Neuronal stem cell (in vitro differentiated cells): ENCODE measurements at regions not wholly inside any gene's neighbourhood (a gene's known extent, or its start where the extent isn't known, plus 50 kb on each side); places are given as distances from the start of the nearest gene placed in this dataset.

Experiments
- DNase-seq: peaks from one replicate; pipeline ENCODE4 v3.0.0-alpha.2; 2013; ENCODE audit warnings: low spot score
- H2AFZ ChIP-seq: one replicate; pipeline ENCODE4 v1.6.1; 2013; ENCODE audit warnings: mild to moderate bottlenecking, low read length, inconsistent platforms
- H2AK5ac ChIP-seq: 2 replicates; pipeline ENCODE4 v1.6.1; 2013; ENCODE audit warnings: low read depth, mild to moderate bottlenecking, inconsistent platforms, low read length, moderate library complexity, mixed read lengths
- H2BK120ac ChIP-seq: 2 replicates; pipeline ENCODE4 v1.6.1; 2013; ENCODE audit warnings: low read depth, mild to moderate bottlenecking, inconsistent platforms, low read length, moderate library complexity, mixed read lengths
- H2BK12ac ChIP-seq: one replicate; pipeline ENCODE4 v1.6.1; 2013; ENCODE audit warnings: low read length, inconsistent platforms
- H2BK15ac ChIP-seq: 2 replicates; pipeline ENCODE4 v1.6.1; 2013; ENCODE audit warnings: mild to moderate bottlenecking, low read length, inconsistent platforms, mixed read lengths
- H2BK5ac ChIP-seq: one replicate; pipeline ENCODE4 v1.6.1; 2013; ENCODE audit warnings: inconsistent platforms, mild to moderate bottlenecking, low read length, moderate library complexity
- H3K14ac ChIP-seq: one replicate; pipeline ENCODE4 v1.6.1; 2013; ENCODE audit warnings: low read length, inconsistent platforms
- H3K18ac ChIP-seq: 2 replicates; pipeline ENCODE4 v1.6.1; 2013; ENCODE audit warnings: low read length, inconsistent platforms
- H3K23ac ChIP-seq: 2 replicates; pipeline ENCODE4 v1.6.1; 2013; ENCODE audit warnings: low read depth, mild to moderate bottlenecking, mixed read lengths, low read length, inconsistent platforms; ENCODE audit not compliant: poor library complexity
- H3K27ac ChIP-seq: replicated peaks from 3 replicates; pipeline ENCODE4 v1.5.1; 2013; ENCODE audit warnings: low read length, inconsistent platforms
- H3K27me3 ChIP-seq, 3 experiments: 2 replicates each; pipeline ENCODE4 v1.6.1; 2013; ENCODE audit warnings: low read length in 3 of 3, mild to moderate bottlenecking in 2 of 3, inconsistent platforms in 1 of 3, low read depth in 1 of 3, mixed read lengths in 1 of 3, moderate library complexity in 1 of 3; ENCODE audit not compliant: control insufficient read depth in 3 of 3, insufficient read depth in 3 of 3
- H3K36me3 ChIP-seq, 2 donors: replicated peaks in 1 of 2; 2 replicates each; pipeline ENCODE4 v1.6.1; 2013; ENCODE audit warnings: low read length in 2 of 2; ENCODE audit not compliant: control insufficient read depth in 2 of 2, insufficient read depth in 2 of 2
- H3K4ac ChIP-seq: 2 replicates; pipeline ENCODE4 v1.6.1; 2013; ENCODE audit warnings: inconsistent platforms, mild to moderate bottlenecking, low read length, moderate library complexity
- H3K4me1 ChIP-seq, 2 donors: 1 replicate in 1 of 2; 2 replicates in 1 of 2; pipeline ENCODE4 v1.6.1; 2013; ENCODE audit warnings: low read length in 2 of 2, low read depth in 1 of 2; ENCODE audit not compliant: control insufficient read depth in 2 of 2, insufficient read depth in 1 of 2
- H3K4me2 ChIP-seq: one replicate; pipeline ENCODE4 v1.6.1; 2013; ENCODE audit warnings: mild to moderate bottlenecking, low read length, inconsistent platforms; ENCODE audit not compliant: insufficient read depth, poor library complexity, severe bottlenecking
- H3K4me3 ChIP-seq, 2 donors: 2 replicates each; pipeline ENCODE4 v1.5.1; 2013; ENCODE audit warnings: low read length in 2 of 2, mild to moderate bottlenecking in 2 of 2, inconsistent platforms in 1 of 2, moderate library complexity in 1 of 2
- H3K79me1 ChIP-seq: one replicate; pipeline ENCODE4 v1.6.1; 2013; ENCODE audit warnings: low read depth, mild to moderate bottlenecking, inconsistent platforms, low read length, moderate library complexity
- H3K9ac ChIP-seq: one replicate; pipeline ENCODE4 v1.6.1; 2013; ENCODE audit warnings: mild to moderate bottlenecking, low read depth, low read length, inconsistent platforms; ENCODE audit not compliant: poor library complexity
- H3K9me3 ChIP-seq, 2 donors: replicated peaks in 1 of 2; 2 replicates each; pipeline versions ENCODE3 to v1.6.1; 2013; ENCODE audit warnings: low read length in 2 of 2, mild to moderate bottlenecking in 2 of 2, inconsistent platforms in 1 of 2, low read depth in 1 of 2, mixed read lengths in 1 of 2, moderate library complexity in 1 of 2; ENCODE audit not compliant: control insufficient read depth in 2 of 2, insufficient read depth in 1 of 2
- H4K8ac ChIP-seq: one replicate; pipeline ENCODE4 v1.6.1; 2013; ENCODE audit warnings: low read depth, mild to moderate bottlenecking, inconsistent platforms, low read length, moderate library complexity
- H4K91ac ChIP-seq: one replicate; pipeline ENCODE4 v1.6.1; 2013; ENCODE audit warnings: low read length, low read depth, mild to moderate bottlenecking, inconsistent platforms; ENCODE audit not compliant: poor library complexity
- WGBS, 2 donors: extraction: QIAGEN DNeasy Blood & Tissue Kit; methylation state at CpG; one replicate each; pipeline ENCODE4 v1.1.7; 2013; ENCODE audit warnings: missing lambda C conversion rate in 2 of 2, mixed read lengths in 1 of 2; ENCODE audit not compliant: insufficient read length in 2 of 2, insufficient replicate concordance in 1 of 2; ENCODE audit errors: extremely low coverage in 2 of 2; 5-methylcytosine and 5-hydroxymethylcytosine counted together

DNA sequence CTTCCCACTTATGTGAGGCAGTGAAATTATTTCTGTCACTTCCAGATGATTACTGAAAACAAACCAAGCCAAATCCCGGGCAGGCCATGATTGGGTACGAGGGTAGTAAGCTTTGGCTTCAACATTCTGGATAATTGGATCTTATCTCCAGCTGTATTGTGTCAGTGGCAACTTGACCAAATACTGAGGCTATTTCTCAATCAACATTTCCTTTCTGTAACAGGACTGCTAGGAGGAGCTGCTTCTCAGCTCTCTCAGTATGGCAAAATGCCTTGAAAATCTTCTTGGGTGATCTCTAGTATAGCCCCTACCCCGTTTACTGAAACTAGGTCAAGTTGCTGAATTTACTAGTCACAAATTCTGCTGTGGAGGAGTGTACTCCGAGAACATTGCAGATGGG lies 169.3 kb upstream of the FRMPD4 start:
- Histone ChIP-seq H3K36me3 (no peaks in the 10 kb centered on the region), H3K4me2 (no peak overlapping the region), H2BK12ac (no peak overlapping the region), H2BK15ac (no peak overlapping the region), H3K18ac (no peak overlapping the region), H3K14ac (no peak overlapping the region), H2BK120ac (no peak overlapping the region), H3K23ac (no peak overlapping the region), H3K27me3 (no peaks in the 10 kb centered on the region), H2BK5ac (no peak overlapping the region), H3K27ac (no peak overlapping the region), H3K9ac (no peak overlapping the region), H3K4ac (no peak overlapping the region), H3K4me3 (no peak overlapping the region), H4K91ac (no peak overlapping the region), H4K8ac (no peak overlapping the region), H2AFZ (no peak overlapping the region), H3K79me1 (no peaks in the 10 kb centered on the region), H2AK5ac (no peak overlapping the region), H3K4me1 (no peaks in the 10 kb centered on the region), H3K9me3 (no peaks in the 10 kb centered on the region)
- DNase-seq = no peak
- no CpG with 5 or more reads among the region's 4 CpGs for WGBS, 2 donors

DNA sequence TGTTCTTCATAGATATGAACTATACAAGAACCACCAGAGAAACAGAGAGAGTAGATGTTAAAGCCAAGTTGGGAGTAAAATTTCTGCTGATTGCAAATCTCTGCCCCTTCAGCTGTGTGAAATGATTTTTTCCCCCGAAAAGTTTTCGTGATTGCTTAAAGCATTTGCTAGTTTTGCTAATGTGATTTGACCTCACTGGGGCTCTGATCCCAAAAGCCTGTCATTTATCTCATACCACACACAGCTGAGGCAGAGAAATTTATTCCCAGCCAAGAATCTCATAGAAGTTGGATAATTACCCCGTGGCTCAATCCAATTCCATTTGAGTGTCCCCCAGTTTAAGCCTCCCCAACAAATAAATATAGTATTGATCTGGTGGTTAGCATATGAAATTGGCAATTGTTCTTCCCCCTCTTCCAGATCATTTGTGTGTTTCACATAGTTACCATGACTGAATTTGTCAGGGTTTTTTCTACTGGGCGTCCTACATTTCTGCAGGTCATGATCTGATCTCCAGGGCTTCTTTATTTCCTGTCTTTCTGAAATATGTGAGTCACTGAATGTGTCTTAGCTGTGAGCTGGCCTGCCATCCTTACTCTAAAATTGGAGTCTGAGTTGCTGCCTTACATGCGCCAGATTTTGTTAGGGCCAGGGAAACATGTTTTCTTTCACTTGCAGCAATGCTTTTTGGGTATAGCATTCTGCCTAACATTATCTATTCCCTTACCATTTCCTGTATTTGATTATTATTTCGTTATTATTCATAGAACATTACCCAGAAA lies 167.5 kb upstream of the FRMPD4 start:
- H4K91ac ChIP-seq = no peak overlapping the region
- no peak overlapping the region for H3K23ac ChIP-seq
- no peak overlapping the region for H3K18ac ChIP-seq
- no peaks in the 10 kb centered on the region for H3K27me3 ChIP-seq
- no peak overlapping the region for H2BK5ac ChIP-seq
- no CpG with 5 or more reads among the region's 6 CpGs for WGBS, 2 donors
- no peak overlapping the region for H3K4me2 ChIP-seq
- H3K79me1 ChIP-seq = no peaks in the 10 kb centered on the region
- no peak overlapping the region for H2AFZ ChIP-seq
- no peak overlapping the region for H3K14ac ChIP-seq
- H3K4me1 ChIP-seq = peaks cover 0 to 2% of the 10 kb centered on the region in 2 donors
- H3K9me3 ChIP-seq = no peaks in the 10 kb centered on the region
- no peak overlapping the region for H2BK12ac ChIP-seq
- H3K36me3 ChIP-seq = no peaks in the 10 kb centered on the region
- no peak overlapping the region for H3K27ac ChIP-seq
- H2AK5ac ChIP-seq = no peak overlapping the region
- no peak for DNase-seq
- H3K4me3 ChIP-seq = no peak overlapping the region
- H3K4ac ChIP-seq = no peak overlapping the region
- H4K8ac ChIP-seq = no peak overlapping the region
- H3K9ac ChIP-seq = no peak overlapping the region
- no peak overlapping the region for H2BK120ac ChIP-seq
- no peak overlapping the region for H2BK15ac ChIP-seq

DNA sequence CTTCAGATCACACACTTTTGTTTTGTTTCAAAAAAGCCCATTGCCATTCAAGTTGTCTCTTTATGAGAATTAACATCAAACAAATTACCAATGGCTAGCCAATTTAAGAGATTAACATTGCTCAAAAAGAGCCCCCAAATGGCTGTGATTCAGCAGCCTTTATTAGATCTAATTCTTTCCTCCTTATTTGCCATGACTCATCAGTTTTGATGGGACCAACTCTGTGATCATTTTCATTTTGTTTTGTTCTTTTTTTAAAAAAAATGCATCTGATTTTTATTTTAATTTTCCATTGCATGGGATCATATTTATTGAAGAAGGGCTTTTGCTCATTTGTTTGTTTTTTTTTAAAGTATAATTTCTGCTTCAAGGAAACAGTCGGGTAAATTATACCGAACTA lies 161.6 kb upstream of the FRMPD4 start:
- no peak overlapping the region for H2BK15ac ChIP-seq
- H3K18ac ChIP-seq = no peak overlapping the region
- H3K4me1 ChIP-seq = peaks cover 0 to 2% of the 10 kb centered on the region in 2 donors
- H2AK5ac ChIP-seq = no peak overlapping the region
- no peak overlapping the region for H4K8ac ChIP-seq
- no peaks in the 10 kb centered on the region for H3K27me3 ChIP-seq
- H4K91ac ChIP-seq = no peak overlapping the region
- WGBS, 2 donors = no CpG with 5 or more reads among the region's 2 CpGs
- no peaks in the 10 kb centered on the region for H3K79me1 ChIP-seq
- H3K4me3 ChIP-seq = no peak overlapping the region
- no peak overlapping the region for H3K4ac ChIP-seq
- no peak overlapping the region for H3K23ac ChIP-seq
- H3K27ac ChIP-seq = no peak overlapping the region
- H3K14ac ChIP-seq = no peak overlapping the region
- no peaks in the 10 kb centered on the region for H3K36me3 ChIP-seq
- H2BK5ac ChIP-seq = no peak overlapping the region
- H3K9ac ChIP-seq = no peak overlapping the region
- H2BK120ac ChIP-seq = no peak overlapping the region
- no peak for DNase-seq
- H2AFZ ChIP-seq = no peak overlapping the region
- H3K9me3 ChIP-seq = no peaks in the 10 kb centered on the region
- H3K4me2 ChIP-seq = no peak overlapping the region
- H2BK12ac ChIP-seq = no peak overlapping the region

DNA sequence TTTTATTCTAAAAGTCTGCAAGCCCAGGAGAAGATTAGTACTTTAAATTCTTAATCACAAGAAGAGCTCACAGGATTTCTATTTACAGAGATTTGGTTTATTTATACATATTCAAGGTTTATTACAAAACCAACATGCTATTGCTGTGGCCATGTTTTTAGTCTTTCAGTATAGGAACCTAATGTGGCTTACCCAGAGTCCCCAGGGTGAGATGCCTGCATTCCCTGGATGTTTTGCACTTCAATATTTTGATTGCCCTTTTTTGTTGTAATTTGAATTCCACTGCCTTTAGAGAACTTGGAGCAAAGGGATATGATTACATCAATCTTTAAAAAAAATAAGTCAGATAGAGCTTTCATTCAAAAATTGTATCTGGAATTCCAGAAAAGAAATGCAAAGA lies 146.0 kb upstream of the FRMPD4 start:
- H3K4me2 ChIP-seq = no peak overlapping the region
- H2AK5ac ChIP-seq = no peak overlapping the region
- no peaks in the 10 kb centered on the region for H3K36me3 ChIP-seq
- H2BK15ac ChIP-seq = no peak overlapping the region
- H3K18ac ChIP-seq = no peak overlapping the region
- H2BK5ac ChIP-seq = no peak overlapping the region
- peaks cover 0 to 2% of the 10 kb centered on the region in 2 donors for H3K4me1 ChIP-seq
- no peak overlapping the region for H2BK120ac ChIP-seq
- no peak overlapping the region for H3K9ac ChIP-seq
- no peak overlapping the region for H3K23ac ChIP-seq
- H2BK12ac ChIP-seq = no peak overlapping the region
- no peak overlapping the region for H3K4me3 ChIP-seq
- H3K14ac ChIP-seq = no peak overlapping the region
- H3K79me1 ChIP-seq = no peaks in the 10 kb centered on the region
- no peak overlapping the region for H3K27ac ChIP-seq
- no peak overlapping the region for H3K4ac ChIP-seq
- no peak for DNase-seq
- H3K9me3 ChIP-seq = no peaks in the 10 kb centered on the region
- no peak overlapping the region for H4K91ac ChIP-seq
- no peak overlapping the region for H2AFZ ChIP-seq
- H3K27me3 ChIP-seq = no peaks in the 10 kb centered on the region
- no peak overlapping the region for H4K8ac ChIP-seq
